Loucy (cell line): ENCODE measurements at regions not wholly inside any gene's neighbourhood (a gene's known extent, or its start where the extent isn't known, plus 50 kb on each side); places are given as distances from the start of the nearest gene placed in this dataset.

ENCODE experiments used
- EZH2phosphoT487 ChIP-seq: fragments of 200-600 bp; IDR thresholded peaks from 2 replicates; pipeline ENCODE4 v1.6.1; 2018; ENCODE audit warnings: antibody characterized with exemption, mild to moderate bottlenecking, moderate library complexity, borderline replicate concordance
- TF ChIP-seq, protein P1 (sequence below): fragments of 200-600 bp; sonication (generic); conservative IDR thresholded peaks from 2 replicates; pipeline ENCODE4 v1.5.1; 2014; ENCODE audit warnings: mild to moderate bottlenecking, antibody characterized with exemption, low read length

- TF ChIP-seq, protein P1, sequence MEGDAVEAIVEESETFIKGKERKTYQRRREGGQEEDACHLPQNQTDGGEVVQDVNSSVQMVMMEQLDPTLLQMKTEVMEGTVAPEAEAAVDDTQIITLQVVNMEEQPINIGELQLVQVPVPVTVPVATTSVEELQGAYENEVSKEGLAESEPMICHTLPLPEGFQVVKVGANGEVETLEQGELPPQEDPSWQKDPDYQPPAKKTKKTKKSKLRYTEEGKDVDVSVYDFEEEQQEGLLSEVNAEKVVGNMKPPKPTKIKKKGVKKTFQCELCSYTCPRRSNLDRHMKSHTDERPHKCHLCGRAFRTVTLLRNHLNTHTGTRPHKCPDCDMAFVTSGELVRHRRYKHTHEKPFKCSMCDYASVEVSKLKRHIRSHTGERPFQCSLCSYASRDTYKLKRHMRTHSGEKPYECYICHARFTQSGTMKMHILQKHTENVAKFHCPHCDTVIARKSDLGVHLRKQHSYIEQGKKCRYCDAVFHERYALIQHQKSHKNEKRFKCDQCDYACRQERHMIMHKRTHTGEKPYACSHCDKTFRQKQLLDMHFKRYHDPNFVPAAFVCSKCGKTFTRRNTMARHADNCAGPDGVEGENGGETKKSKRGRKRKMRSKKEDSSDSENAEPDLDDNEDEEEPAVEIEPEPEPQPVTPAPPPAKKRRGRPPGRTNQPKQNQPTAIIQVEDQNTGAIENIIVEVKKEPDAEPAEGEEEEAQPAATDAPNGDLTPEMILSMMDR: no peak
- no peak for TF ChIP-seq EZH2phosphoT487
Measured at GRCh38 chr7:29641651-29642050, 78.0 kb downstream of the PRR15 start.
